ENCODE measurements at regions not wholly inside any gene's neighbourhood (a gene's known extent, or its start where the extent isn't known, plus 50 kb on each side); places are given as distances from the start of the nearest gene placed in this dataset.

DNA sequence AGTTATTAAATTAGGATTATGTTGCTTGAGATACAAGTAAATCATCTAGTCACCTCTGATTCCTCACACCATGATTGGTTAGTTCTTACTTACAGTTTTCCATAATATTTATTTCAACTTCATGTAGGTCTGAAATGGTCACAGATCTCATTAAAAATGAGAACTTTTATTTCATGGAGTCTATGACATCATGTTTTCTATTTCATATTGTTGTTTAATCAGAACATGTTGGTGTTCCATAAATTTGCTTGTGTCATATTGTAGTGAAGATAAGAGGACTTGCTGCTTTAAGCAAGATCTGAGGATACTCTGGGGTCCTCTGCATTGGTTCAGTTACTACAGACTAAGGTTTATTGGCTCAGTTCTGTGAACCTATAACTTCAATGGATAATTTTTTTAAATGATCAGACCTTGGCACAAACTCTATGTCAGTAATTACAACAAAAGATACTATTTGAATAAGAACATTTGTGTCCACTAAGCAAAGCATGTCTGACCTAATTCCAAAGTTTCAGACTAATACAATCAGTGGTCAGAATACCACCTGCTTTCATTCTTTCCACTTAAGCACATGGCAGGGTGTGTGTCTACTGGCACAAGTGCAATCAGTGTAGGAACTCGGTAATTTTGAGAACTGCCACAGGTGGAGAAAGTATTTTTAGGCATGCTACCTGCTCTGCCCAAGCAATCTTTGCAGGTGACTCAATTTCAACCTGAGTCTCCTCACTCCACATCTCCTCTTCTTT lies 68.5 kb downstream of the CCDC71L start:
- H3K4me3 ChIP-seq (ENCODE audit: low read depth, low read length, poor library complexity, severe bottlenecking) = no peak overlapping the region
- no peak overlapping the region for H3K4me2 ChIP-seq (ENCODE audit: low read length)
- H3F3A ChIP-seq (ENCODE audit: insufficient read depth, low read length) = no peaks in the 10 kb centered on the region

GRCh38 chr7:106591146-106591545 lies 69.8 kb downstream of the CCDC71L start:
- H3K9me2 ChIP-seq (ENCODE audit: low read depth, low read length) = no peaks in the 10 kb centered on the region
- no peaks in the 10 kb centered on the region for H3K36me3 ChIP-seq (ENCODE audit: insufficient read depth, low read length)
- no peak overlapping the region for H3K9ac ChIP-seq (ENCODE audit: low read length)
- no peaks in the 10 kb centered on the region for H3K4me1 ChIP-seq (ENCODE audit: insufficient read depth, low read length, severe bottlenecking)
- H3K27me3 ChIP-seq (ENCODE audit: insufficient read depth, low read length) = no peaks in the 10 kb centered on the region
- TF ChIP-seq CTCF (IDR thresholded peaks at IDR 0.05; ENCODE audit: low read length) (no peak), EZH2 (IDR thresholded peaks at IDR 0.05; ENCODE audit: borderline replicate concordance, low read length) (no peak)
- H3K4me2 ChIP-seq (ENCODE audit: low read length) = no peak overlapping the region
- H3F3A ChIP-seq (ENCODE audit: insufficient read depth, low read length) = no peaks in the 10 kb centered on the region
- H2AFZ ChIP-seq (ENCODE audit: low read length) = no peak overlapping the region
- H3K79me2 ChIP-seq (ENCODE audit: insufficient read depth, low read length) = no peaks in the 10 kb centered on the region
- no peaks in the 10 kb centered on the region for H4K20me1 ChIP-seq (ENCODE audit: insufficient read depth, low read length)
- H3K4me3 ChIP-seq (ENCODE audit: low read depth, low read length, poor library complexity, severe bottlenecking) = no peak overlapping the region
- H3K9me3 ChIP-seq (ENCODE audit: low read length) = no peaks in the 10 kb centered on the region
- no peak overlapping the region for H3K27ac ChIP-seq (ENCODE audit: low read depth, low read length, poor library complexity, severe bottlenecking)

More for the DNA sequence above, 68.5 kb downstream of the CCDC71L start:
- no peak overlapping the region for H3K9ac ChIP-seq (ENCODE audit: low read length)
- no peaks in the 10 kb centered on the region for H3K4me1 ChIP-seq (ENCODE audit: insufficient read depth, low read length, severe bottlenecking)
- no peaks in the 10 kb centered on the region for H3K9me3 ChIP-seq (ENCODE audit: low read length)
- no peaks in the 10 kb centered on the region for H3K36me3 ChIP-seq (ENCODE audit: insufficient read depth, low read length)
- no peaks in the 10 kb centered on the region for H3K27me3 ChIP-seq (ENCODE audit: insufficient read depth, low read length)
- H2AFZ ChIP-seq (ENCODE audit: low read length) = no peak overlapping the region
- no peak overlapping the region for H3K27ac ChIP-seq (ENCODE audit: low read depth, low read length, poor library complexity, severe bottlenecking)
- no peaks in the 10 kb centered on the region for H3K9me2 ChIP-seq (ENCODE audit: low read depth, low read length)
- no peaks in the 10 kb centered on the region for H4K20me1 ChIP-seq (ENCODE audit: insufficient read depth, low read length)
- TF ChIP-seq EZH2 (IDR thresholded peaks at IDR 0.05; ENCODE audit: borderline replicate concordance, low read length) = no peak
- no peak for TF ChIP-seq CTCF (IDR thresholded peaks at IDR 0.05; ENCODE audit: low read length)
- no peaks in the 10 kb centered on the region for H3K79me2 ChIP-seq (ENCODE audit: insufficient read depth, low read length)

GRCh38 chr7:106590209-106590816 lies 70.6 kb downstream of the CCDC71L start:
- H2AFZ ChIP-seq (ENCODE audit: low read length) = no peak overlapping the region
- H3K36me3 ChIP-seq (ENCODE audit: insufficient read depth, low read length) = no peaks in the 10 kb centered on the region
- H3F3A ChIP-seq (ENCODE audit: insufficient read depth, low read length) = no peaks in the 10 kb centered on the region
- no peaks in the 10 kb centered on the region for H3K79me2 ChIP-seq (ENCODE audit: insufficient read depth, low read length)
- H3K9me2 ChIP-seq (ENCODE audit: low read depth, low read length) = no peaks in the 10 kb centered on the region
- H3K4me1 ChIP-seq (ENCODE audit: insufficient read depth, low read length, severe bottlenecking) = no peaks in the 10 kb centered on the region
- H3K27me3 ChIP-seq (ENCODE audit: insufficient read depth, low read length) = no peaks in the 10 kb centered on the region
- no peaks in the 10 kb centered on the region for H4K20me1 ChIP-seq (ENCODE audit: insufficient read depth, low read length)
- no peaks in the 10 kb centered on the region for H3K9me3 ChIP-seq (ENCODE audit: low read length)
- H3K27ac ChIP-seq (ENCODE audit: low read depth, low read length, poor library complexity, severe bottlenecking) = no peak overlapping the region
- no peak overlapping the region for H3K4me2 ChIP-seq (ENCODE audit: low read length)
- TF ChIP-seq EZH2 (IDR thresholded peaks at IDR 0.05; ENCODE audit: borderline replicate concordance, low read length) (no peak), CTCF (IDR thresholded peaks at IDR 0.05; ENCODE audit: low read length) (no peak)
- no peak overlapping the region for H3K4me3 ChIP-seq (ENCODE audit: low read depth, low read length, poor library complexity, severe bottlenecking)
- no peak overlapping the region for H3K9ac ChIP-seq (ENCODE audit: low read length)
